WTC11 (cell line): ENCODE measurements at regions not wholly inside any gene's neighbourhood (a gene's known extent, or its start where the extent isn't known, plus 50 kb on each side); places are given as distances from the start of the nearest gene placed in this dataset.

Experiments
- ATAC-seq: fragments of 200-7000 bp; cut with Tn5 transposase; 2 replicates; pipeline ENCODE4 v1.10.0; 2021; ENCODE audit warnings: mild to moderate bottlenecking, moderate library complexity
- CTCF ChIA-PET: fragments of 300-600 bp; sonication (Branson Sonifier 250); formaldehyde crosslinking; loops from one replicate; lab custom pipeline; 2021; ENCODE audit warnings: antibody characterized with exemption; lab: Charles Lee
- POLR2A ChIA-PET: fragments of 350-600 bp; sonication (Branson Sonifier 250); formaldehyde crosslinking; loops from one replicate; lab custom pipeline; 2021; ENCODE audit warnings: antibody characterized with exemption; lab: Charles Lee
- DNase-seq: peaks from one replicate; pipeline ENCODE4 v3.0.0; 2021; ENCODE audit warnings: low spot score
- H3K27ac Mint-ChIP-seq: 2 replicates; pipeline ENCODE4 v1.8.0; 2021; ENCODE audit warnings: mixed read lengths
- H3K27me3 Mint-ChIP-seq: 2 replicates; pipeline ENCODE4 v1.8.0; 2021; ENCODE audit warnings: low read depth, mild to moderate bottlenecking, moderate library complexity, mixed read lengths
- H3K36me3 Mint-ChIP-seq: 2 replicates; pipeline ENCODE4 v1.8.0; 2021; ENCODE audit warnings: mixed read lengths
- H3K4me1 Mint-ChIP-seq: 2 replicates; pipeline ENCODE4 v1.8.0; 2022; ENCODE audit warnings: mixed read lengths
- H3K4me3 Mint-ChIP-seq: 2 replicates; pipeline ENCODE4 v1.8.0; 2021; ENCODE audit warnings: mild to moderate bottlenecking, moderate library complexity, mixed read lengths
- H3K9me3 Mint-ChIP-seq: 2 replicates; pipeline ENCODE4 v1.8.0; 2021; ENCODE audit warnings: mixed read lengths
- ATF1 ChIP-seq: sonication (generic); formaldehyde crosslinking; IDR thresholded peaks from 2 replicates; pipeline ENCODE4 v1.8.1; 2023; ENCODE audit warnings: mild to moderate bottlenecking, moderate library complexity, missing genetic modification reagents
- GABPB1 ChIP-seq: sonication (generic); formaldehyde crosslinking; IDR thresholded peaks from 2 replicates; pipeline ENCODE4 v1.8.1; 2023; ENCODE audit warnings: mild to moderate bottlenecking, missing genetic modification reagents
- JUN ChIP-seq: sonication (generic); formaldehyde crosslinking; IDR thresholded peaks from 2 replicates; pipeline ENCODE4 v1.8.0; 2023; ENCODE audit warnings: mild to moderate bottlenecking, missing genetic modification reagents
- NFE2L1 ChIP-seq: sonication (generic); formaldehyde crosslinking; IDR thresholded peaks from 2 replicates; pipeline ENCODE4 v1.8.1; 2023; ENCODE audit warnings: missing genetic modification reagents
- NFYB ChIP-seq: sonication (generic); formaldehyde crosslinking; conservative IDR thresholded peaks from 2 replicates; pipeline ENCODE4 v1.8.0; 2022; ENCODE audit warnings: low read depth, missing genetic modification reagents
- PRRX2 ChIP-seq: fragments of 250-450 bp; sonication (Bioruptor Pico); IDR thresholded peaks from 2 replicates; pipeline ENCODE4 v1.8.0; 2021; ENCODE audit warnings: mild to moderate bottlenecking
- SMAD3 ChIP-seq: sonication (generic); formaldehyde crosslinking; IDR thresholded peaks from 2 replicates; pipeline ENCODE4 v1.8.0; 2022; ENCODE audit warnings: missing genetic modification reagents, mild to moderate bottlenecking, borderline replicate concordance
- STAT6 ChIP-seq: sonication (generic); formaldehyde crosslinking; conservative IDR thresholded peaks from 2 replicates; pipeline ENCODE4 v1.8.1; 2023; ENCODE audit warnings: mild to moderate bottlenecking, low read depth, missing genetic modification reagents, moderate library complexity
- TCF7 ChIP-seq: sonication (generic); formaldehyde crosslinking; IDR thresholded peaks from 2 replicates; pipeline ENCODE4 v1.8.0; 2022; ENCODE audit warnings: mild to moderate bottlenecking, low read depth, missing genetic modification reagents, moderate library complexity
- TEAD1 ChIP-seq: sonication (generic); formaldehyde crosslinking; IDR thresholded peaks from 2 replicates; pipeline ENCODE4 v1.8.0; 2022; ENCODE audit warnings: mild to moderate bottlenecking, missing genetic modification reagents
- USF1 ChIP-seq: sonication (generic); formaldehyde crosslinking; IDR thresholded peaks from 2 replicates; pipeline ENCODE4 v1.8.0; 2022; ENCODE audit warnings: mild to moderate bottlenecking, missing genetic modification reagents
- ZSCAN18 ChIP-seq: fragments of 250-450 bp; sonication (Bioruptor Pico); IDR thresholded peaks from 2 replicates; pipeline ENCODE4 v2.1.2; 2022; ENCODE audit warnings: mild to moderate bottlenecking, moderate library complexity
- TF ChIP-seq, protein P1 (sequence below): fragments of 250-450 bp; sonication (Bioruptor Pico); IDR thresholded peaks from 2 replicates; pipeline ENCODE4 v1.9.0; 2021; ENCODE audit warnings: mild to moderate bottlenecking
- TF ChIP-seq, protein P2 (sequence below): sonication (generic); formaldehyde crosslinking; IDR thresholded peaks from 2 replicates; pipeline ENCODE4 v1.8.0; 2023; ENCODE audit warnings: missing genetic modification reagents, mild to moderate bottlenecking, borderline replicate concordance
- TF ChIP-seq, protein P3 (sequence below): fragments of 250-450 bp; sonication (Bioruptor Pico); IDR thresholded peaks from 2 replicates; pipeline ENCODE4 v1.9.0; 2021; ENCODE audit warnings: mild to moderate bottlenecking, borderline replicate concordance
- TF ChIP-seq, protein P4 (sequence below): sonication (generic); formaldehyde crosslinking; IDR thresholded peaks from 2 replicates; pipeline ENCODE4 v1.8.1; 2023; ENCODE audit warnings: mild to moderate bottlenecking, missing genetic modification reagents
- TF ChIP-seq, protein P5 (sequence below): sonication (generic); formaldehyde crosslinking; IDR thresholded peaks from 2 replicates; pipeline ENCODE4 v1.8.0; 2022; ENCODE audit warnings: mild to moderate bottlenecking, missing genetic modification reagents

GRCh38 chr1:201610858-201611257 is 71.9 kb downstream of the NAV1 start:
- Mint-ChIP-seq H3K4me1 (peaks cover 8% of the 10 kb centered on the region), H3K27ac (no peak overlapping the region), H3K9me3 (no peaks in the 10 kb centered on the region), H3K27me3 (peaks cover 4% of the 10 kb centered on the region), H3K36me3 (no peaks in the 10 kb centered on the region), H3K4me3 (no peak overlapping the region)
- ChIA-PET CTCF (interaction anchor here (0.6 to 1.6 kb wide), 3 partner anchors 8 to 93 kb away, joined by 3 to 4 read pairs (median 4); no protein-coding TSS in a partner anchor), POLR2A (no interaction called here)
- TF ChIP-seq, protein P1, sequence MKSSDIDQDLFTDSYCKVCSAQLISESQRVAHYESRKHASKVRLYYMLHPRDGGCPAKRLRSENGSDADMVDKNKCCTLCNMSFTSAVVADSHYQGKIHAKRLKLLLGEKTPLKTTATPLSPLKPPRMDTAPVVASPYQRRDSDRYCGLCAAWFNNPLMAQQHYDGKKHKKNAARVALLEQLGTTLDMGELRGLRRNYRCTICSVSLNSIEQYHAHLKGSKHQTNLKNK, result no peak
- TF ChIP-seq PRRX2 (CRISPR knock-in tag) (no peak), NFYB (CRISPR knock-in tag) (no peak)
- TF ChIP-seq, protein P2, sequence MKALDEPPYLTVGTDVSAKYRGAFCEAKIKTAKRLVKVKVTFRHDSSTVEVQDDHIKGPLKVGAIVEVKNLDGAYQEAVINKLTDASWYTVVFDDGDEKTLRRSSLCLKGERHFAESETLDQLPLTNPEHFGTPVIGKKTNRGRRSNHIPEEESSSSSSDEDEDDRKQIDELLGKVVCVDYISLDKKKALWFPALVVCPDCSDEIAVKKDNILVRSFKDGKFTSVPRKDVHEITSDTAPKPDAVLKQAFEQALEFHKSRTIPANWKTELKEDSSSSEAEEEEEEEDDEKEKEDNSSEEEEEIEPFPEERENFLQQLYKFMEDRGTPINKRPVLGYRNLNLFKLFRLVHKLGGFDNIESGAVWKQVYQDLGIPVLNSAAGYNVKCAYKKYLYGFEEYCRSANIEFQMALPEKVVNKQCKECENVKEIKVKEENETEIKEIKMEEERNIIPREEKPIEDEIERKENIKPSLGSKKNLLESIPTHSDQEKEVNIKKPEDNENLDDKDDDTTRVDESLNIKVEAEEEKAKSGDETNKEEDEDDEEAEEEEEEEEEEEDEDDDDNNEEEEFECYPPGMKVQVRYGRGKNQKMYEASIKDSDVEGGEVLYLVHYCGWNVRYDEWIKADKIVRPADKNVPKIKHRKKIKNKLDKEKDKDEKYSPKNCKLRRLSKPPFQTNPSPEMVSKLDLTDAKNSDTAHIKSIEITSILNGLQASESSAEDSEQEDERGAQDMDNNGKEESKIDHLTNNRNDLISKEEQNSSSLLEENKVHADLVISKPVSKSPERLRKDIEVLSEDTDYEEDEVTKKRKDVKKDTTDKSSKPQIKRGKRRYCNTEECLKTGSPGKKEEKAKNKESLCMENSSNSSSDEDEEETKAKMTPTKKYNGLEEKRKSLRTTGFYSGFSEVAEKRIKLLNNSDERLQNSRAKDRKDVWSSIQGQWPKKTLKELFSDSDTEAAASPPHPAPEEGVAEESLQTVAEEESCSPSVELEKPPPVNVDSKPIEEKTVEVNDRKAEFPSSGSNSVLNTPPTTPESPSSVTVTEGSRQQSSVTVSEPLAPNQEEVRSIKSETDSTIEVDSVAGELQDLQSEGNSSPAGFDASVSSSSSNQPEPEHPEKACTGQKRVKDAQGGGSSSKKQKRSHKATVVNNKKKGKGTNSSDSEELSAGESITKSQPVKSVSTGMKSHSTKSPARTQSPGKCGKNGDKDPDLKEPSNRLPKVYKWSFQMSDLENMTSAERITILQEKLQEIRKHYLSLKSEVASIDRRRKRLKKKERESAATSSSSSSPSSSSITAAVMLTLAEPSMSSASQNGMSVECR (CRISPR knock-in tag), result no peak
- no peak for DNase-seq
- ATAC-seq, result no peak

GRCh38 chr1:201612645-201613044 is 73.7 kb downstream of the NAV1 start:
- Mint-ChIP-seq H3K36me3 (no peaks in the 10 kb centered on the region), H3K9me3 (no peaks in the 10 kb centered on the region), H3K4me1 (peaks cover 10% of the 10 kb centered on the region), H3K27ac (no peak overlapping the region), H3K27me3 (peaks cover 4% of the 10 kb centered on the region), H3K4me3 (no peak overlapping the region)
- DNase-seq, result no peak
- POLR2A ChIA-PET, result no interaction called here
- CTCF ChIA-PET, result no interaction called here
- no peak for ATAC-seq
- TF ChIP-seq SMAD3 (CRISPR knock-in tag) (no peak), USF1 (CRISPR knock-in tag) (no peak), JUN (no peak), NFE2L1 (CRISPR knock-in tag) (no peak), TEAD1 (CRISPR knock-in tag) (no peak), TCF7 (no peak), ATF1 (CRISPR knock-in tag) (no peak), STAT6 (CRISPR knock-in tag) (no peak), ZSCAN18 (CRISPR knock-in tag) (no peak), PRRX2 (CRISPR knock-in tag) (no peak), GABPB1 (no peak)
- TF ChIP-seq, protein P3, sequence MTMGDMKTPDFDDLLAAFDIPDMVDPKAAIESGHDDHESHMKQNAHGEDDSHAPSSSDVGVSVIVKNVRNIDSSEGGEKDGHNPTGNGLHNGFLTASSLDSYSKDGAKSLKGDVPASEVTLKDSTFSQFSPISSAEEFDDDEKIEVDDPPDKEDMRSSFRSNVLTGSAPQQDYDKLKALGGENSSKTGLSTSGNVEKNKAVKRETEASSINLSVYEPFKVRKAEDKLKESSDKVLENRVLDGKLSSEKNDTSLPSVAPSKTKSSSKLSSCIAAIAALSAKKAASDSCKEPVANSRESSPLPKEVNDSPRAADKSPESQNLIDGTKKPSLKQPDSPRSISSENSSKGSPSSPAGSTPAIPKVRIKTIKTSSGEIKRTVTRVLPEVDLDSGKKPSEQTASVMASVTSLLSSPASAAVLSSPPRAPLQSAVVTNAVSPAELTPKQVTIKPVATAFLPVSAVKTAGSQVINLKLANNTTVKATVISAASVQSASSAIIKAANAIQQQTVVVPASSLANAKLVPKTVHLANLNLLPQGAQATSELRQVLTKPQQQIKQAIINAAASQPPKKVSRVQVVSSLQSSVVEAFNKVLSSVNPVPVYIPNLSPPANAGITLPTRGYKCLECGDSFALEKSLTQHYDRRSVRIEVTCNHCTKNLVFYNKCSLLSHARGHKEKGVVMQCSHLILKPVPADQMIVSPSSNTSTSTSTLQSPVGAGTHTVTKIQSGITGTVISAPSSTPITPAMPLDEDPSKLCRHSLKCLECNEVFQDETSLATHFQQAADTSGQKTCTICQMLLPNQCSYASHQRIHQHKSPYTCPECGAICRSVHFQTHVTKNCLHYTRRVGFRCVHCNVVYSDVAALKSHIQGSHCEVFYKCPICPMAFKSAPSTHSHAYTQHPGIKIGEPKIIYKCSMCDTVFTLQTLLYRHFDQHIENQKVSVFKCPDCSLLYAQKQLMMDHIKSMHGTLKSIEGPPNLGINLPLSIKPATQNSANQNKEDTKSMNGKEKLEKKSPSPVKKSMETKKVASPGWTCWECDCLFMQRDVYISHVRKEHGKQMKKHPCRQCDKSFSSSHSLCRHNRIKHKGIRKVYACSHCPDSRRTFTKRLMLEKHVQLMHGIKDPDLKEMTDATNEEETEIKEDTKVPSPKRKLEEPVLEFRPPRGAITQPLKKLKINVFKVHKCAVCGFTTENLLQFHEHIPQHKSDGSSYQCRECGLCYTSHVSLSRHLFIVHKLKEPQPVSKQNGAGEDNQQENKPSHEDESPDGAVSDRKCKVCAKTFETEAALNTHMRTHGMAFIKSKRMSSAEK (CRISPR knock-in tag), result no peak
- TF ChIP-seq, protein P4, sequence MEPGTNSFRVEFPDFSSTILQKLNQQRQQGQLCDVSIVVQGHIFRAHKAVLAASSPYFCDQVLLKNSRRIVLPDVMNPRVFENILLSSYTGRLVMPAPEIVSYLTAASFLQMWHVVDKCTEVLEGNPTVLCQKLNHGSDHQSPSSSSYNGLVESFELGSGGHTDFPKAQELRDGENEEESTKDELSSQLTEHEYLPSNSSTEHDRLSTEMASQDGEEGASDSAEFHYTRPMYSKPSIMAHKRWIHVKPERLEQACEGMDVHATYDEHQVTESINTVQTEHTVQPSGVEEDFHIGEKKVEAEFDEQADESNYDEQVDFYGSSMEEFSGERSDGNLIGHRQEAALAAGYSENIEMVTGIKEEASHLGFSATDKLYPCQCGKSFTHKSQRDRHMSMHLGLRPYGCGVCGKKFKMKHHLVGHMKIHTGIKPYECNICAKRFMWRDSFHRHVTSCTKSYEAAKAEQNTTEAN, result no peak
- TF ChIP-seq, protein P5, sequence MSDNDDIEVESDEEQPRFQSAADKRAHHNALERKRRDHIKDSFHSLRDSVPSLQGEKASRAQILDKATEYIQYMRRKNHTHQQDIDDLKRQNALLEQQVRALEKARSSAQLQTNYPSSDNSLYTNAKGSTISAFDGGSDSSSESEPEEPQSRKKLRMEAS (CRISPR knock-in tag), result no peak
